Activated CD8-positive, alpha-beta T cell treated with anti-CD3 and anti-CD28 coated beads for 36 hours (primary cell): ENCODE measurements at regions not wholly inside any gene's neighbourhood (a gene's known extent, or its start where the extent isn't known, plus 50 kb on each side); places are given as distances from the start of the nearest gene placed in this dataset.

Source experiments
- ATAC-seq: fragments of 200-7000 bp; cut with Tn5 transposase; one replicate; pipeline ENCODE4 v1.10.0; 2021; ENCODE audit warnings: mild to moderate bottlenecking, moderate library complexity
- CTCF ChIA-PET: fragments of 350-600 bp; sonication (Branson Sonifier 250); formaldehyde crosslinking; loops from one replicate; lab custom pipeline; 2021; ENCODE audit warnings: antibody characterized with exemption; lab: Charles Lee
- POLR2A ChIA-PET: fragments of 350-600 bp; sonication (Branson Sonifier 250); formaldehyde crosslinking; loops from one replicate; lab custom pipeline; 2021; ENCODE audit warnings: antibody characterized with exemption; lab: Charles Lee
- DNase-seq: peaks from one replicate; pipeline ENCODE4 v3.0.0-alpha.2; 2020
- H3K27ac Mint-ChIP-seq: one replicate; pipeline ENCODE4 v1.8.0; 2021; ENCODE audit warnings: mild to moderate bottlenecking, mixed read lengths
- H3K27me3 Mint-ChIP-seq: one replicate; pipeline ENCODE4 v1.8.0; 2021; ENCODE audit warnings: mixed read lengths
- H3K36me3 Mint-ChIP-seq: one replicate; pipeline ENCODE4 v1.8.0; 2021; ENCODE audit warnings: low read depth, mixed read lengths
- H3K4me1 Mint-ChIP-seq: one replicate; pipeline ENCODE4 v1.8.0; 2021; ENCODE audit warnings: low read depth, mixed read lengths
- H3K4me3 Mint-ChIP-seq: one replicate; pipeline ENCODE4 v1.8.0; 2021; ENCODE audit warnings: mild to moderate bottlenecking, moderate library complexity, mixed read lengths
- H3K9me3 Mint-ChIP-seq: one replicate; pipeline ENCODE4 v1.8.0; 2021; ENCODE audit warnings: mixed read lengths
- CTCF ChIP-seq: fragments of 200-600 bp; IDR thresholded peaks from one replicate; pipeline ENCODE4 v1.8.0; 2022; ENCODE audit warnings: antibody characterized with exemption, mild to moderate bottlenecking
- intact Hi-C: fragments of 100-400 bp; cut with micrococcal nuclease; formaldehyde crosslinking; loops from one replicate; pipeline ENCODE4 v1.10.0; 2022

GRCh38 chr13:74703855-74704387 is 569.7 kb upstream of the KLF12 start:
- no peak for ATAC-seq
- no peak for TF ChIP-seq CTCF
- CTCF ChIA-PET: no interaction called here
- no peak for DNase-seq
- intact Hi-C loops: no loop called here
- no peaks in the 10 kb centered on the region for H3K9me3 Mint-ChIP-seq
- H3K27me3 Mint-ChIP-seq: no peaks in the 10 kb centered on the region
- H3K4me3 Mint-ChIP-seq: no peak overlapping the region
- H3K36me3 Mint-ChIP-seq: no peaks in the 10 kb centered on the region
- H3K27ac Mint-ChIP-seq: no peak overlapping the region
- POLR2A ChIA-PET: no interaction called here
- no peaks in the 10 kb centered on the region for H3K4me1 Mint-ChIP-seq

DNA sequence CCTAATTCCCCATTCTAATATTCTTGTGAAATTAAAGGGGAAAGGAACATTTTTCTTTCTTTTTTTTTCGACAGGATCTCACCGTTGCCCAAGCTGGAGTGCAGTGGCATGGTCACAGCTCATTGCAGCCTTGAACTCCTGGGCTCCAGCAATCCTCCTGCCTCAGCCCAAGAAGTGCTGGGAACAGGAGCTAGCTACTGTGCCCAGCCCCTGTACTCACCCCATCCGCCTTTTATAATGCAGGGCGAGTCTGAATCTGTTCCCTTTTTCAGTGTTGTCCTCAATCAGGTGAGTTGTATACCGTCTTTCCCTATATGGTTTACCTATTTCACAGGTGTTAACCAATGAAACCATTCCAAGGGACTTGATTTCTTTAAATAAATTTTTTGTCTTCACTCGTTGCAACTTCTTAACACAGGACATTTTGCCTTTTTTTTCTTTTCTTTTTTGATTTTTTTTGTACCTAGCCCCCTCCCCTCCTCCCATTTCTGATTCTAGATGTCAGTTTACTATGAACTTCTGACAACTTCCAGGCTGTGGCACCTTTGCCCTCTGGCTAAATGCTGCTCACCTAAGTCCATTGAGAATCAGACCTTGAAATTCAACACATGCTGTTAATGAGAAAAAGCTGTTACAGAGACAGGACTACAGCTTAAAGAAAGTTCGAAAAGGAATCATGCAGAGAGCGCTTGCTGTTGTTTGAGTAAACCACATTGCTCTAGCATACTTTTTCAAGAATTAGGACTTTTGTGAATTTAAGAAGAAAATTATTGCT is 562.1 kb upstream of the KLF12 start:
- no peak for DNase-seq
- Mint-ChIP-seq H3K9me3 (no peaks in the 10 kb centered on the region), H3K27ac (no peak overlapping the region), H3K27me3 (no peaks in the 10 kb centered on the region), H3K4me3 (no peak overlapping the region), H3K36me3 (no peaks in the 10 kb centered on the region), H3K4me1 (no peaks in the 10 kb centered on the region)
- TF ChIP-seq CTCF: no peak
- POLR2A ChIA-PET: no interaction called here
- CTCF ChIA-PET: interaction anchor here (1.5 kb wide), 1 partner anchor 13 kb away, joined by 3 read pairs; no protein-coding TSS in a partner anchor
- ATAC-seq: no peak
- intact Hi-C loops: no loop called here

DNA sequence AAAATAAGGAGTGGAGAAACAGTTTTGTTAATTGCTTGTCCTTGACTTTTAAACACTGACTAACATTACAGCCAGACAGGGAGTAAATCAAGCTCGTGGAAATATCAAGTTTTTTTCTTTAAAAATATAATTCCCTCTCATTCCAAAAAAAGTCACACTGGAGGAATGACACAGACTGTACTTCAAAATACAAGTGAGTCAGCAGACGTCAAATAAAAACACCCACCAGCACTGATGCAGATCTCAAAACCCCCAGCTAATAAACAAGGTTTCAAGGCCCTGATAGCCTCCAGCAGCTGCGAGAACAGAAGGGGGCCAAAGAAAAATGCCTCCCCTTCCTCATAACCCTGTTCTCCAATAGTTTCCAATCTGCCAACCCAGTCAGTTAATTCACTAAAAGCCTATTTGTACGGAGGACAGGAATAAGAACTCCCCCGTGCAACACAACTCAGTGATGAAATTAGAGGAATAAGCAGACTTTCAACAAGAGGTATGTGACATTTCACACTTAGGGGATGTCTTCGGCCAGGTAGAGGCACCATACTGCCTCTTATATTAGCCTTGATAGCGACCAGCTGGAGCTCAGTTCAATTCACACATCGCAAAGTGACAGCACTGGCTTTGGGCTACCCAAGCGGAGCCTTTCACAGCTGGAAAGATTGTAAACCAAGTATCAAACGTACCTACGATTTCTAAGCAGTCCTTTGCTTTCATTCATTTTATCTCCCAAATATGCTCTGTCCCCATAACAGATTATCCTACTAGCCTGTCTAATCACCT is 561.0 kb upstream of the KLF12 start:
- no peak for DNase-seq
- ChIA-PET POLR2A (no interaction called here), CTCF (interaction anchor here (1.0 to 1.5 kb wide), 2 partner anchors 11 to 524 kb away, joined by 3 read pairs; no protein-coding TSS in a partner anchor)
- H3K4me1 Mint-ChIP-seq: no peaks in the 10 kb centered on the region
- ATAC-seq: no peak
- no peak overlapping the region for H3K27ac Mint-ChIP-seq
- H3K36me3 Mint-ChIP-seq: no peaks in the 10 kb centered on the region
- no peak overlapping the region for H3K4me3 Mint-ChIP-seq
- H3K27me3 Mint-ChIP-seq: peaks cover under 1% of the 10 kb centered on the region
- no peak for TF ChIP-seq CTCF
- no peaks in the 10 kb centered on the region for H3K9me3 Mint-ChIP-seq
- intact Hi-C loops: no loop called here

DNA sequence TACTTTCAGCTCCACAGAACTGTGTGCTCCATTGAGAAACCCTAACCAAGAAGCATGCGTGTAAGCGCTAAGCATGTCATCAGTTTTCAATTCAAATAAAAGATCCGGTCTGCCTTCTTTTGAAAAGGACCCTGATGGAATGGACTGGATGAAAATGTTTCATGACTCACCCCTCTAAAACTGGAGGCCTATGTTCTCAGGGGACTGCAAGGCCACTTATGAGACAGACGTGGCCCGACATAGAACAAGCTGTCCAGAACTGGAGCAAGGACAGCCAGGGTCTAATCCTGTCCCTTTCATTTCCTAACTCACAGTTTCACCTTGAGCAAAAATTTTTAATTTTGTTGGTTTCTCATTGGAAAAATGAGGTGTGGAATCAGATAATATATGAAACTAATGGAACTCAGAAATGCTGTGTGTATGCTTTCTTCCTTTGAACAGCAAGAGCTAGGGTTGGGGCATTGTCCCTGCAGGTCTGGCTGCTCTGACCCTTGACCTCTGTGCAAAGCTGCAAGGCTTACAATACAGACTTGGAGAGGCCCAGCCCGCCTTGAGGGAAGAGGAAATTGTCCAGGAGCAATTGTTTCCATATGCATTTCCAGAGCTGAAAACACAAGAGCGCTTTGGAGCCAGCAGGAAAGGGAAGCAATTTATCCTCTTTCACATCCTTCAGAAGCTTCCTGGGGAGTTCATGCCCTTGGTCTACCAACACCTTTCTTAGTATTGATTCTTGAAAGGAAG is 553.4 kb upstream of the KLF12 start:
- ChIA-PET POLR2A (no interaction called here), CTCF (no interaction called here)
- TF ChIP-seq CTCF: no peak
- Mint-ChIP-seq H3K4me3 (no peak overlapping the region), H3K27me3 (peaks cover 3% of the 10 kb centered on the region), H3K27ac (no peak overlapping the region), H3K36me3 (no peaks in the 10 kb centered on the region), H3K9me3 (peaks cover 12% of the 10 kb centered on the region), H3K4me1 (no peaks in the 10 kb centered on the region)
- no peak for ATAC-seq
- no peak for DNase-seq
- intact Hi-C loops: no loop called here
